ENCODE measurements at regions not wholly inside any gene's neighbourhood (a gene's known extent, or its start where the extent isn't known, plus 50 kb on each side); places are given as distances from the start of the nearest gene placed in this dataset.
"Not testable (repeated sequence)": the region's sequence is repeated elsewhere in the genome, so short reads cannot be mapped to it uniquely, and the experiment has no call there.

DNA sequence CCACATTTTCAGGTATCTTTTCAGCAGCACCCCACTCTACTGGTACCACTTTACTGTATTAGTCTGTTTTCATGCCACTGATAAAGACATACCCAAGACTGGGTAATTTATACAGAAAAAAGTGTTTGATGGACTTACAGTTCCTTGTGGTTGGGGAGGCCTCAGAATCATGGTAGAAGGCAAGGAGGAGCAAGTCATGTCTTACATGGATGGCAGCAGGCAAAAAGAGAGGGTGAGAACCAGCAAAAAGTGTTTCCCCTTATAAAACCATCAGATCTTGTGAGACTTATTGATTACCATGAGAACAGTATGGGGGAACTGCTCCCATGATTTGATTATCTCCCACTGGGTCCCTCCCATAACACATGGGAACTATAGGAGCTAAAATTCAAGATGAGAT lies 685.9 kb downstream of the NYAP2 start:
- TF ChIP-seq, protein P1, sequence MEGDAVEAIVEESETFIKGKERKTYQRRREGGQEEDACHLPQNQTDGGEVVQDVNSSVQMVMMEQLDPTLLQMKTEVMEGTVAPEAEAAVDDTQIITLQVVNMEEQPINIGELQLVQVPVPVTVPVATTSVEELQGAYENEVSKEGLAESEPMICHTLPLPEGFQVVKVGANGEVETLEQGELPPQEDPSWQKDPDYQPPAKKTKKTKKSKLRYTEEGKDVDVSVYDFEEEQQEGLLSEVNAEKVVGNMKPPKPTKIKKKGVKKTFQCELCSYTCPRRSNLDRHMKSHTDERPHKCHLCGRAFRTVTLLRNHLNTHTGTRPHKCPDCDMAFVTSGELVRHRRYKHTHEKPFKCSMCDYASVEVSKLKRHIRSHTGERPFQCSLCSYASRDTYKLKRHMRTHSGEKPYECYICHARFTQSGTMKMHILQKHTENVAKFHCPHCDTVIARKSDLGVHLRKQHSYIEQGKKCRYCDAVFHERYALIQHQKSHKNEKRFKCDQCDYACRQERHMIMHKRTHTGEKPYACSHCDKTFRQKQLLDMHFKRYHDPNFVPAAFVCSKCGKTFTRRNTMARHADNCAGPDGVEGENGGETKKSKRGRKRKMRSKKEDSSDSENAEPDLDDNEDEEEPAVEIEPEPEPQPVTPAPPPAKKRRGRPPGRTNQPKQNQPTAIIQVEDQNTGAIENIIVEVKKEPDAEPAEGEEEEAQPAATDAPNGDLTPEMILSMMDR (IDR thresholded peaks at IDR 0.05; ENCODE audit: borderline replicate concordance, extremely low read depth, low read length, poor library complexity, severe bottlenecking), result not testable (repeated sequence)
- not testable (repeated sequence) for TF ChIP-seq EZH2 (IDR thresholded peaks at IDR 0.05; ENCODE audit: borderline replicate concordance, low read depth, low read length, severe bottlenecking)
